ENCODE measurements at regions not wholly inside any gene's neighbourhood (a gene's known extent, or its start where the extent isn't known, plus 50 kb on each side); places are given as distances from the start of the nearest gene placed in this dataset.

DNA sequence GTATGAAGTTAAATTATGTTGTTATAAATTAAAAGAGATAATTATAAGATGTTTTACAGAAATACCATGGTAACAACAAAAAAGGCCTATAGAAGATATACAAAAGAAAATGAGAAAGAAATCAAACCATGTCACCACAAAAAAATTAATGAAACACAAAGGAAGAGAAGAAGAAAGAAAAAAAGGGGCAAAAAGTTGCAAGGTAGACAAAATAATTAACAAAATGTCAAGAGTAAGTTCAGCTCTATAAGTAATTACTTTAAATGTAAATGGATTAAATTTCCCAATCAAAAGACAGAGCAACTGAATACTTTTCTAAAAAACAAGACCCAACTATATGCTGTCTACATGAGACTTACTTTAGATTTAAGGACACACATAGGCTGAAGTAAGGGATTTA, 378.4 kb upstream of the FSHR start:
- TF ChIP-seq, protein P1, sequence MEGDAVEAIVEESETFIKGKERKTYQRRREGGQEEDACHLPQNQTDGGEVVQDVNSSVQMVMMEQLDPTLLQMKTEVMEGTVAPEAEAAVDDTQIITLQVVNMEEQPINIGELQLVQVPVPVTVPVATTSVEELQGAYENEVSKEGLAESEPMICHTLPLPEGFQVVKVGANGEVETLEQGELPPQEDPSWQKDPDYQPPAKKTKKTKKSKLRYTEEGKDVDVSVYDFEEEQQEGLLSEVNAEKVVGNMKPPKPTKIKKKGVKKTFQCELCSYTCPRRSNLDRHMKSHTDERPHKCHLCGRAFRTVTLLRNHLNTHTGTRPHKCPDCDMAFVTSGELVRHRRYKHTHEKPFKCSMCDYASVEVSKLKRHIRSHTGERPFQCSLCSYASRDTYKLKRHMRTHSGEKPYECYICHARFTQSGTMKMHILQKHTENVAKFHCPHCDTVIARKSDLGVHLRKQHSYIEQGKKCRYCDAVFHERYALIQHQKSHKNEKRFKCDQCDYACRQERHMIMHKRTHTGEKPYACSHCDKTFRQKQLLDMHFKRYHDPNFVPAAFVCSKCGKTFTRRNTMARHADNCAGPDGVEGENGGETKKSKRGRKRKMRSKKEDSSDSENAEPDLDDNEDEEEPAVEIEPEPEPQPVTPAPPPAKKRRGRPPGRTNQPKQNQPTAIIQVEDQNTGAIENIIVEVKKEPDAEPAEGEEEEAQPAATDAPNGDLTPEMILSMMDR (IDR thresholded peaks at IDR 0.05) = no peak
- no peak overlapping the region for H3K27ac Mint-ChIP-seq
- no peak for ATAC-seq
- no peak overlapping the region for H3K4me3 Mint-ChIP-seq
- DNase-seq = no peak
- H3K4me1 Mint-ChIP-seq (ENCODE audit: low read depth) = no peaks in the 10 kb centered on the region
- no peaks in the 10 kb centered on the region for H3K27me3 Mint-ChIP-seq
- peaks cover 16% of the 10 kb centered on the region for H3K9me3 Mint-ChIP-seq
- POLR2A ChIA-PET = no interaction called here
- intact Hi-C loops (cut with micrococcal nuclease) = no loop called here
- CTCF ChIA-PET = no interaction called here
- H3K36me3 Mint-ChIP-seq (ENCODE audit: low read depth) = no peaks in the 10 kb centered on the region

DNA sequence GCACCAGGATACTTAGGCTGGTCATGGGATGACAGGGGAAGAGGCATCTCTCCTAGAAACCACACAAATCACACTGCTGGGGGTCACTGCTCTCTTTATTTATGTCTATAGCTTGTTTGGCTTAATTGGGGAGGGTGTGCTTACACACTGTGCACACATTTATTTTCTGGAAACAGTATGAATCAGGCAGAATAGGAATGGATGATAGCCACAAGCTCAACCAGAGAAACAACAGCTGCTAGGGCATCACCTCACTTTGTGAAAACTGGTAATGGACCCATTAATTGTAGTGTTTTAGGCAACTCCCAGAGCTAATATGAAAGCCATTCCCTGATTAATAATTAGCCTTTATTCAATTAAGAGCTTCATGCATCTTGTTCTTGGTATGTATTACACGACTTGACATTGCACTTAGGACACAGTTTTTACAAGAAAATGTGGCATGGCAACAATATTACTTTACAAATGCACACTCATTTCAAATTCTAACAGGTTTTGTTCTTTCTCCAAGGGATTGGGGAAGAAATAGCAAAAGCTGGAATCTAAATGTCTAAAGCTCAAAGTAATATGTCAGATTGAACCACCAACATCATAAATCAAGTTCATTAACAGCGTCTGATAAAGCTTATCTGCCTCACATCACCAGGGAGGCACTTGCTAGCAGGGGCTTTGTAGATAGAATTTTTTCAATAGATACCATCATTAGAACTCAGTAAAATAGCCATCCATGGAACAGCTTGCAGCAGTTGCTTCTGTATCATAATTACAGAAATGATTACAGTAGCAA, 361.9 kb upstream of the FSHR start:
- ChIA-PET POLR2A (no interaction called here), CTCF (no interaction called here)
- TF ChIP-seq, protein P1 (IDR thresholded peaks at IDR 0.05) = no peak
- no peak for ATAC-seq
- no peak for DNase-seq
- H3K4me3 Mint-ChIP-seq = no peak overlapping the region
- H3K27ac Mint-ChIP-seq = no peak overlapping the region
- H3K4me1 Mint-ChIP-seq (ENCODE audit: low read depth) = no peaks in the 10 kb centered on the region
- intact Hi-C loops (cut with micrococcal nuclease) = no loop called here
- no peaks in the 10 kb centered on the region for H3K36me3 Mint-ChIP-seq (ENCODE audit: low read depth)
- H3K27me3 Mint-ChIP-seq = no peaks in the 10 kb centered on the region
- peaks cover 3% of the 10 kb centered on the region for H3K9me3 Mint-ChIP-seq

DNA sequence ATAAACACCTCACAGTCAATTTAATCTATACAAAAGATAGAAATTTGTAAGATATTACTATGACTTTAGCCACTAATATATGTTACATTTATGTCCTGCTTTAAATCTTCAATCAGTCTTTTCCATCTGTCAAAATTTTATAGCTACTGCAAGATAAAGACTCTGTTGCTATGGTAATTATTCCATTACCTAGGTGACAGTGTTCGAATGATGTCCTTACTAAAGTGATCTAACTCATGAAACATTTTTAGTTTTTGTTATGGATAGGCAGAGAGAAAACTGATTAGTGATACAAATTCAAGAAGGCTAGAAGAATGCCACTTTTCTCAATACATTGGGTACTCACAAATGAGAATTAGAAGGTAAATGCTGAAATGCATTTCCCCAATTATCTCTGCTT, 359.9 kb upstream of the FSHR start:
- CTCF ChIA-PET = no interaction called here
- Mint-ChIP-seq H3K4me3 (no peak overlapping the region), H3K27me3 (no peaks in the 10 kb centered on the region), H3K36me3 (ENCODE audit: low read depth) (no peaks in the 10 kb centered on the region), H3K27ac (no peak overlapping the region), H3K9me3 (peaks cover 5% of the 10 kb centered on the region), H3K4me1 (ENCODE audit: low read depth) (no peaks in the 10 kb centered on the region)
- POLR2A ChIA-PET = no interaction called here
- TF ChIP-seq, protein P1 (IDR thresholded peaks at IDR 0.05) = no peak
- intact Hi-C loops (cut with micrococcal nuclease) = no loop called here
- ATAC-seq (no peak), DNase-seq (no peak)

DNA sequence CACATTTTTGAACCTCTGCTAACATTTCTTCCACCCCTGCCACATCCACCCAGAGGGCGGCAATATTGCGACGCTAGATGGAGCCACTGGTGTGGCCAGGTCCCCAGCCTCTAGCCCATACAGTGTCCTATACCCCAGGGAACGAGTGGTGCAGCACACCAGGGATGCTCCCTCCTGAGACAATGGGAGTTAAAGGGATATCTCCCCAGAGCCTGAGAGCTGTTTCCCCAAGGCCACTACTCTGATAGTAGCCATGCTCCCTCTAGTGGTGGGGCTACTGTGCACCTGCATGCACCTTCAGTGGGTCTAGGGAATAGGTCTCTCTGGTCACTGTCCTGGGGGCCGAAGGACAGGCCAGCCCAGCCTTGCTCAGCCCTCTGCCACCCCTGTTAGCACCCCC, 336.4 kb upstream of the FSHR start:
- H3K36me3 Mint-ChIP-seq (ENCODE audit: low read depth) = no peaks in the 10 kb centered on the region
- H3K4me1 Mint-ChIP-seq (ENCODE audit: low read depth) = no peaks in the 10 kb centered on the region
- CTCF ChIA-PET = interaction anchor here (1.3 to 1.4 kb wide), 2 partner anchors 9 to 16 kb away, joined by 3 to 4 read pairs; no protein-coding TSS in a partner anchor
- H3K27me3 Mint-ChIP-seq = no peaks in the 10 kb centered on the region
- intact Hi-C loops (cut with micrococcal nuclease) = no loop called here
- peaks cover 17% of the 10 kb centered on the region for H3K9me3 Mint-ChIP-seq
- TF ChIP-seq, protein P1 (IDR thresholded peaks at IDR 0.05) = peak; percentile 46
- H3K27ac Mint-ChIP-seq = no peak overlapping the region
- POLR2A ChIA-PET = no interaction called here
- DNase-seq (peak; percentile 16), ATAC-seq (no peak)
- no peak overlapping the region for H3K4me3 Mint-ChIP-seq

DNA sequence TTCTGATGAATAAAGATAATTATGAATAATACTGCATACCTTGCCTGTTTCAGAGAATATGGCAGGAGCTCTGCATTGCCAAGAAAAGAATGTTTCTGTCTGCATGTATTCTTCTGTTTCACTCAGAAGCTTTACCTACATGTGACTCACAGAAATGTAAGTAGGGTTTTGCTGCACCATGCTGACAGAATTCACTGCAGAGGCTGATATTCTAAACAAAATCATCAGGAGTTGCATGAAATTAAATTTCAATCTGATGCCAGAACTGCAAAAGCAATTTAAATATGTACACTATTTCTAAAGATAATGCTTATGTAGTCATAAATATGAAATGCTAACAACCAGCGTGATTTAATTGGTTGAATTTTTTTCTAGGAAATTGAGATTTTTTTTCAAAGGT, 332.8 kb upstream of the FSHR start:
- ATAC-seq = no peak
- no peaks in the 10 kb centered on the region for H3K27me3 Mint-ChIP-seq
- no peaks in the 10 kb centered on the region for H3K4me1 Mint-ChIP-seq (ENCODE audit: low read depth)
- no peak overlapping the region for H3K4me3 Mint-ChIP-seq
- intact Hi-C loops (cut with micrococcal nuclease) = no loop called here
- TF ChIP-seq, protein P1 (IDR thresholded peaks at IDR 0.05) = no peak
- no peak overlapping the region for H3K27ac Mint-ChIP-seq
- no peak for DNase-seq
- H3K36me3 Mint-ChIP-seq (ENCODE audit: low read depth) = no peaks in the 10 kb centered on the region
- peaks cover 17% of the 10 kb centered on the region for H3K9me3 Mint-ChIP-seq
- CTCF ChIA-PET = no interaction called here
- POLR2A ChIA-PET = no interaction called here

Data from activated CD8-positive, alpha-beta T cell treated with anti-CD3 and anti-CD28 coated beads for 36 hours (primary cell).